ENCODE measurements at regions not wholly inside any gene's neighbourhood (a gene's known extent, or its start where the extent isn't known, plus 50 kb on each side); places are given as distances from the start of the nearest gene placed in this dataset.
A peak's percentile ranks its signal among the peaks of the same experiment; 100 is the strongest.

- TF ChIP-seq CTCF (conservative IDR thresholded peaks at IDR 0.05): no peak
- Mint-ChIP-seq H3K9me3 (peaks cover 11% of the 10 kb centered on the region), H3K4me1 (peaks cover 22% of the 10 kb centered on the region), H3K27me3 (ENCODE audit: low read depth) (no peaks in the 10 kb centered on the region), H3K27ac (ENCODE audit: unreplicated experiment) (no peak overlapping the region), H3K4me3 (no peak overlapping the region), H3K36me3 (ENCODE audit: low read depth) (no peaks in the 10 kb centered on the region)
- no peak for DNase-seq (ENCODE audit: low read depth, low spot score)
These were observed 121.5 kb upstream of the RIPOR2 start for GRCh38 chr6:25057111-25057905.

GRCh38 chr6:25058441-25058840, 122.7 kb upstream of the RIPOR2 start:
- Mint-ChIP-seq H3K4me3 (no peak overlapping the region), H3K27ac (ENCODE audit: unreplicated experiment) (peak overlapping the region; percentile 75), H3K9me3 (peaks cover 7% of the 10 kb centered on the region), H3K27me3 (ENCODE audit: low read depth) (no peaks in the 10 kb centered on the region), H3K4me1 (peaks cover 23% of the 10 kb centered on the region), H3K36me3 (ENCODE audit: low read depth) (no peaks in the 10 kb centered on the region)
- TF ChIP-seq CTCF (conservative IDR thresholded peaks at IDR 0.05): no peak
- no peak for DNase-seq (ENCODE audit: low read depth, low spot score)

- no peak for DNase-seq (ENCODE audit: low read depth, low spot score)
- H3K4me1 Mint-ChIP-seq: peaks cover 22% of the 10 kb centered on the region
- no peaks in the 10 kb centered on the region for H3K27me3 Mint-ChIP-seq (ENCODE audit: low read depth)
- TF ChIP-seq CTCF (conservative IDR thresholded peaks at IDR 0.05): no peak
- no peak overlapping the region for H3K4me3 Mint-ChIP-seq
- no peaks in the 10 kb centered on the region for H3K36me3 Mint-ChIP-seq (ENCODE audit: low read depth)
- no peak overlapping the region for H3K27ac Mint-ChIP-seq (ENCODE audit: unreplicated experiment)
- H3K9me3 Mint-ChIP-seq: peaks cover 7% of the 10 kb centered on the region
These were observed 123.2 kb upstream of the RIPOR2 start for GRCh38 chr6:25058941-25059340.

- TF ChIP-seq CTCF (conservative IDR thresholded peaks at IDR 0.05): no peak
- Mint-ChIP-seq H3K36me3 (ENCODE audit: low read depth) (no peaks in the 10 kb centered on the region), H3K4me1 (peaks cover 14% of the 10 kb centered on the region), H3K27ac (ENCODE audit: unreplicated experiment) (no peak overlapping the region), H3K27me3 (ENCODE audit: low read depth) (no peaks in the 10 kb centered on the region), H3K4me3 (no peak overlapping the region), H3K9me3 (peaks cover 4% of the 10 kb centered on the region)
- DNase-seq (ENCODE audit: low read depth, low spot score): no peak
These were observed 124.8 kb upstream of the RIPOR2 start for GRCh38 chr6:25060522-25060921.

- Mint-ChIP-seq H3K36me3 (ENCODE audit: low read depth) (no peaks in the 10 kb centered on the region), H3K4me3 (no peak overlapping the region), H3K27me3 (ENCODE audit: low read depth) (no peaks in the 10 kb centered on the region), H3K9me3 (no peaks in the 10 kb centered on the region), H3K4me1 (peaks cover 14% of the 10 kb centered on the region), H3K27ac (ENCODE audit: unreplicated experiment) (no peak overlapping the region)
- no peak for DNase-seq (ENCODE audit: low read depth, low spot score)
- no peak for TF ChIP-seq CTCF (conservative IDR thresholded peaks at IDR 0.05)
These were observed 125.7 kb upstream of the RIPOR2 start for GRCh38 chr6:25061289-25061936.

Measured in neural crest cell (in vitro differentiated cells).